HG02610 (cell line): ENCODE measurements at regions not wholly inside any gene's neighbourhood (a gene's known extent, or its start where the extent isn't known, plus 50 kb on each side); places are given as distances from the start of the nearest gene placed in this dataset.
"Not testable (repeated sequence)": the region's sequence is repeated elsewhere in the genome, so short reads cannot be mapped to it uniquely, and the experiment has no call there.

ENCODE experiments used
- ATAC-seq: cut with Tn5 transposase; IDR thresholded peaks from one replicate; pipeline ENCODE4 v1.9.1; 2021; ENCODE audit warnings: mild to moderate bottlenecking, moderate library complexity; ENCODE audit not compliant: unreplicated experiment

DNA sequence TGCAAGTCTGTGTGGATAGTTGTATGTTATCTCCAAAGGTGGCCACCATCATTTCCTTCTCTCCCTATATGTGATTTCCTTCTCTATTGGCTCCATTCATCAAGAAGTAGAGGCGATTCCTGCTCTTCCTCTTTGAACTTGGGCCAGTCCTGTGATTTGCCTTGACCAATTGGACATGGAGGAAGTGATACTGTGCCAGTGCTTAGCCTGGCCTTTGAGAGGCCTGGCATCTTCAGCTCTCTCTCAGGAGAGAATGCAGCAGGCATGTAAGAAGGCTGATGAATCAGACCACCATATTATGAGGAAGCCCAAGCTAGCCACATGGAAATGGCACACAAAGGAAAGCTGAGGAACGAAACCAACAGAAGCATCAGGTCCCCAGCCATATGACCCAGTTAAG is 195.0 kb upstream of the SVIL start:
- ATAC-seq: no peak

DNA sequence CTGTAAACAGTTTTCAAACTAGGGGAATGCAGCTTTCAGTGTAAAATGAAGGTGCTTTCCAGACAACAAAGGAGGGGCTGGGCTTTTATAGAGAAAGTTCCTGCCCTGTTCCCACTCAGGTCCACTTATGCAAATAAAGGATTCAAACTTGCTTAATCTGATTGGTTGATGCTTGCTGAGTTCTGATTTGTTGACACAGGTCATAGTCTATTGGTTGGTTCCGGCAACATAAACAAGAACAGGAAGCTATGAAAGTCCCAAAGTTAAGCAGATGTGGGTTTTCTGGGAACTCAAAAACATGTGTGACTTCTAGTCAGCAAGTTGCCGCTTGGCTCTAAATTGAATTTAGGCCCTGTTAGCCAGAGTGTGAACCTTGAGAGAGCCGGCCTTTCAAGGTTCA is 194.2 kb upstream of the SVIL start:
- no peak for ATAC-seq

DNA sequence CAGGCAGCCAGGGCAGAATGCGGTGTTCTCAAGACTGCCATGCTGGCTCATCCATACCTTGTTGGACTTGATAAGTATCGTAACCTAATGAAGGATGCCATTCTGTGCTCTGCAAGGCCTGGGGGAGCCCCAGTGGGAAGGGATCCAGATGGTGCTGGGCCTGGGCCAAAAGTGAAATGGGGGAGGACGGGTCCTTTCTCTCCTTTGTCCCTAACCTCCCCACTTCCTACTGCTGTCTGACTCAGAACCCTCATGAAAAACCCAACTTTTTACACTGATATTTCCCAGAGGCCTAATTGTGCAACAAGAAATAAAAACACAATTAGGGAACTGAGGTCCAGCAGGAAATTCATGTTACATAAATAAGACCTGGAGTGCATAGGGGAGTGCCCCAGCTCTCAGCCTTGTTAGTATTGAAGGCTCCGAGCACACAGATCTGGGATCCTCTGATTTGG is 193.7 kb upstream of the SVIL start:
- ATAC-seq: no peak

DNA sequence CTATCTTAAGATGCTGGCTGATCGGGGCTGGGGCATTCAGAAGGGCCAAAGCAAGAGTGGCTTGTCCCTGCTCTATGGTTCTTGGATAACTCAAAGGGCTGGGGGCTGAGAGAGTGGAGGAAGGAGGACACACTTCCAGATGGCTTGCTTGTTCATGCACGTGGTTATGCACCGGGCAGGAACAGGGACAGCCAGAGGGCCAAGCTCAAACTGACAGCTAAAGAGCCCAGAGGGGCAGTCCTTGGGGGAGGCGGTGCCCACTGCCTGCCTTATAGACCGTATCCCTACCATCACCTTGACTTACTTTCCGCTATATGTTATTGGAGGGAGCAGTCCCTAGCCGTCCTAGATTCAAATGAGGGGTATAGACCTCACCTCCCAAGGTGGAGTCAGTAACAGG is 192.7 kb upstream of the SVIL start:
- no peak for ATAC-seq

DNA sequence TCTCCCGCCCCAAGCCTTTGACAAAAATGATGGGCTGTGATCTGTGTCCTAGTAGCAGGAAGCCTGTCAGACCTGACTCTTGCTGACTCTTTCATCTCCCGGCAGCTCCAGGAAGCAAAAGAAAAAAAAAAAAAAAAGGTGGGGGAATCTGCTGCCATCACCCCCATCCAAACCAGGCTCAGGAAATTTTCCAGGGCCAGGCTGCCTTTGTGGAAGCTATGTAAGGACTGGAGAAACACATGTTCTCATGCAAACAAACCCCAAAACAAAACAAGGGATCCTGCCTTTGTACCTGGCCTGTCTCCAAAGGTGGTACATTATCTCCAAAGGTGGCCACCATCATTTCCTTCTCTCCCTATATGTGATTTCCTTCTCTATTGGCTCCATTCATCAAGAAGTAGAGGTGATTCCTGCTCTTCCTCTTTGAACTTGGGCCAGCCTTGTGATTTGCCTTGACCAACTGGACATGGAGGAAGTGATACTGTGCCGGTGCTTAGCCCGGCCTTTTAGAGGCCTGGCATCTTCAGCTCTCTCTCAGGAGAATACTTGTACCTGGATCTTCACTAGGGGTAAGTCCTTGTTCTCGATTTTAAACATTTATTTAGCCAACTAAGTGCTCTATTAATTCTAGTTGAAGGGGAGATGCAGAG is 192.2 kb upstream of the SVIL start:
- no peak for ATAC-seq

DNA sequence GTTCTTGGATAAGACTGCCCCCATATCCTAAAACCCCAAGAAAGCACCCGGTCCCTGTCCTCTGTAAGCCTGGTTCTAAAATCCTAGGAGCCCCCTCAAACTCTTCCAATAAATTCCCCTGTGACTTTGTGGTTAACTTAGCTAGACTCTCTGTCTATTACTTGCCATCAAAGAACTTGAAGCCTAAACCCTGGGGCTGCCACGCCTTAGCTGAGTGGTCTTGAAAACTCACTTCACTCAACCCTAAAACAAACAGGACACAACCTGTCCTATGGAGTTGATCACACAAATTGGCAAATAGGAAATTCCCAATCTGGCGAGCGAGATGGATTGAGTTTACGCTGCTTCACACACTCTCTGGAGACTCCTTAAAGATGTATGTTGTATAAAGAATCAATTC is 191.4 kb upstream of the SVIL start:
- no peak for ATAC-seq

DNA sequence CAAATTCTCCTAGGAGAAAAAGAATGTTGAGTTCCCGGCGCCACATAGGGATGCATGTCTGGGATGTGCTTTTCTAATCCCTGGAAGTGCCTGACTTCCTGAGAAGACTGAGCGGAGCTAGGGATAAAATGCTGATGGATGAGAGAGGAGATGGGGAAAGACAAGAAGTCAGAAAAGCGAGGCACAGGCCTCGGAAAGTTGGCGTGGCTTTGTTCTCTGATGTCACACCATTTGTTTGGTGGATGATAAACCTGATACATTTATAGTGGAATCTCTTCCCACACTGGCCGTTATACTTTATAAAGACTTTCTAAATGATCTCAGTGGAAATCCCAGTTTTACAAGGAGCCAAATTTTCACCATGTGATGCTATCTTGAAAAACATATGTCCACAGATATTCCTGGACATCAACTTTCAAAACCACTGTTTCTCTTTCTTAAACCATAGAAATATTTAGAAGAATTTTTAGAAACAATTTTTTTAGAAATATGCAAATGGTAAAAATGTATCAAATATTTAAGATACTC is 188.8 kb upstream of the SVIL start:
- ATAC-seq: no peak

DNA sequence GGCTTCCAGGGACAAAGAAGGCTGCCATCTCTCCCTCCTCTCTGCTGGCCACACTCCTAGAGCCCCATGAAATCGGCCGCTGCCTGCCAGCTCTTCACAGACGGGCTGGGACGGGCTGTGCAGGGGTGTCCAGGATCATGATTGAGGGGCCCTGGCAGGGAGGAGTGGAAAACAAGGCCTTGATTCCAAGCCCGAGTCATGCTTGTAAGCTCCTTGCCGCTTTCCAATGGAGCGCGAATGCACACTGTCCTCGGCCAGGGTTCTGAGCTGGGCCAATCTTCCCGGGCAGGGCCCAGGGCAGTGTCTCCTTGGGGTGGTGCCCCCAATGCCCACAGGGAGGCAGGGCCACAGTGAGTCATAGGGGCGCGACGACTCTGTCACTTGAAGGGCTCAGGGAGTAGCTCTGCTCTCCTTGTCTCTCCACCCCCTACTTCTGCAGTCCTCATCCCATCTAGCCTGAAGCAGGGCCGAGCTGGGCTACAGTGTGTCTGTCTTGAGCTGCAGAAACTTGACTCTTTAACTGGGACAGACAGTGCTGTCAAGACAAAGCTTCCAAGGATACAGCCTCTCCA is 186.2 kb upstream of the SVIL start:
- ATAC-seq: no peak

DNA sequence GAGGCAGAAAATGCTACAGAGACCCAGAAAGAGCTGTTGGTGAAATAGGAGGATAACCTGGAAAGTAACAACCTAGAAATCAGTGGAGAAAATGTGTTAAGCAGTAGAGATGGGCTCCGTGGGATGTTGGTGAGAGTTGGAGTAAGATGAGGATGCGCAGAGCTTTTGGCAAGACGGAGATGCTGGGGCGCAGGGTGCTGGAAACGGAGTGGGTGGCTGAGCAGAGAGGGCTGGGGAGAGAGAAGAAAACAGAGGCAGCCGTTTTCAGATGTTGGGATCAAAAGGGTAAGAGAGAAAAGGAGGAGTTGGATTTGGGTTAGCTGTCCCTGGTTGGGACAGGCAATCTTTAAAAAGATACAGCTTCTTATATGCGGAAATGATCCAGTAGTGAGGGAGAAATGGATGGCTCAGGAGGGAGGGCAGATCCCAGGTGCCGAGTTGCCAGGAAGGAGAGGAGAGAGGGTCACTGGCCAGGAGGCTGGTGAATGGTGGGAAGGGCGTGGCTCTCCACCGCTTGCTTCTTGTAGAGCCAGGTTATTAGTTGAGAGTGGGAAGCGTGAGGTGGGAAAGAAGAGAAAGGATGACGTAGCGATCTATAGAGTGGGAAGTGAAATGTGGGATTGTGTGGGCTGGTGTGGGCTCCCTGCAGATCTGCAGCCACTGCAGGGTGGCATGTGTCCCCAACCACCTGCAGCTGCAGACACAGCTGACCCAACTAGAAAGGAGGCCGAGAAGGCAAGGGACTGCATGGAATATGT is 182.2 kb upstream of the SVIL start:
- ATAC-seq: no peak

DNA sequence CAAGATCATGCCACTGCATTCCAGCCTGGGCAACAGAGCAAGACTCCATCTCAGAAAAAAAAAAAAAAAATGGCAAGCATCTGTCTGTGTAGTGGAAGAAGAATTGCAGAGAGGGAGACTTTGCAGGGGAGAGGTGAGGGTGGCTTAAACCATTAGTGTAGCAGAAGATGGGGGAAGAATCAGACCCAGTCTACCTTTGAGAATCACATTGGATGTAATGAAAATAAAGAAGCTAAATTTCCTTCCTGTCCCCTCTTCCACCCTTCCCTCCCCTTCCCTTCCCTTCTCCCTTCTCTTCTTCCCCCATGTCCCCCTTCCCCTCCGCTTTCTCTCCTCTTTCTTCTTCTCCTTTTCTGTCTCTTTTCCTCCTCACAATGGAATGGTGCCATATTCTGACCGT is 180.8 kb upstream of the SVIL start:
- ATAC-seq: no peak

DNA sequence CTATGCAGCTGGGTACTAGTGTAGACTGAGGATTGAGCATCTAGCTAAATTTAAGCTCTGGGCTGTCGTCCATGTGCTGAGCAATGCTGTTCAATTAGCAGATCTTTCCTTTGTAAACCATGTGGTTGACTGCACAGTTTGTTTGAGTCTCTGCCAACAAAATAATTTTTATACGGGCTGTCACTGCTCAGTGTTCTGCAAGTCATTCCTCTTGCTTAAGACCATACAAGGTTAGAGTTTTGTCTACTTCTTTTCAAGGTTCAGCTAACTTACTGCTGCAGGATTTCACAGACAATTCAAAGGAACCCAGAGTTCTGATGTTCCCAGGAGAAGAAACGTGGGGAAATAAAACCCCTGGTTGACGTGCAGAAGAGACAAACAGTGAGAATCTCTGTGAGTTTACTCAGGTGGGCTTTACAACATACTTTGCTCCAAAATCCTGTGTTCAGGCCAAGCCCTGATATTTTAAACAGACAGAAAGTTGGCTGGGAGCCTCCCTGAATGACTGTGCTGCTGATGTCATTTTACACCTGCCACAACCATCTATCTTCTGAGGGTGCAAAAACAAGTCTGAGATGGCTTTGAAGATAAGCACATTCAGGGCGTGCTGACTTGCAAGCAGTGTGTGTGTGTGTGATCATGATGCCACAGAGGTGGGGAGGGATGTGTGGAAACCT is 177.1 kb upstream of the SVIL start:
- ATAC-seq: no peak

DNA sequence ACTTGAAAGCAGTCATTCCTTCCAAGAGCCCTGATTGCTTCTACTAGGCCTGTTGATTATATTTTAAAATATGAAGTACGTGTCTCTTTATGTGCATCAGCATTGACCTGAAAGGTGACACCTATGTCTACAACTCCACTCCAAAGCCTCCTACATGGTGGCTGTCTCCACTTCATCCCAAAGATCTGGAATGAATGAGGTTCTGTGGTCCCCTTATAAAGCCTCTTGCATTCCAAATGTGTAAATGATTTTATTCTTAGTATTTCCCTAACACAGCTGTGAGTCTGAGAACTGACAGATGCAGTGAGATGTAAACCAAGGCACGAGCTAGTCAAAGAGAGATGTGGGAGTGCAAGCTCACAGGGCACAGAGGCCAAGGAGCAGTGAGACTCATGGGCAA is 176.0 kb upstream of the SVIL start:
- ATAC-seq: no peak

DNA sequence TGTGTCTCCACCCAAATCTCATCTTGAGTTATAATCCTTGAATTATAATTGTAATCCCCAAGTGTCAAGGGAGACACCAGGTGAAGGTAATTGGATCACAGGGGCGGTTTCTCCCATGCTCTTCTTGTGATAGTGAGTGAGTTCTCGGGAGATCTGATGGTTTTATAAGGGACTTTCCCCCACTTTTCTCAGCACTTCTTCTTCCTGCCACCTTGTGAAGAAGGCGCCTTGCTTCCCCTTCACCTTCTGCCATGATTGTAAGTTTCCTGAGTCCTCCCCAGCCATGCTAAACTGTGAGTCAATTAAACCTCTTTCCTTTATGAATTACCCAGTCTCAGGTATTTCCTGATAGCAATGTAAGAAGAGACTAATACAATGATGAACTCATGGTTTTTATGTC is 175.5 kb upstream of the SVIL start:
- ATAC-seq: not testable (repeated sequence)

DNA sequence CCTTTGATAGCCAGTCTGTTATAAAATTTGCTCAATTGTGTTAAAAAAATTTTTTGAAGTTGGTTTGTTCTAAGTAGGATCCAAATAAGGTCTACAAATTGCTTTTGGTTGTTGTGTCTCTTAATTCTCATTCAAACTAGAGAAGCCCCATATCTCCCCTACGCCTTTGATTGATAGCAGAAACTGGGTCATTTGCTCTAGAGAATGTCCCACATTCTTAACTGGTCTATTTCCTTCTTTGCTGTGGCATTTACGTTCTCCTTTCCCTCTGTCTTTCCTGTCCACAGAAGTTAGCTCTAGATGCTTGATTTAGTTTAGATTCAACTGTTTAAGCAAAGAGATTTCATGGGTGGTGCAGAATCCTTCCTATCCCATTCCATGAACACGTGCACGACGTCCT is 174.6 kb upstream of the SVIL start:
- no peak for ATAC-seq

DNA sequence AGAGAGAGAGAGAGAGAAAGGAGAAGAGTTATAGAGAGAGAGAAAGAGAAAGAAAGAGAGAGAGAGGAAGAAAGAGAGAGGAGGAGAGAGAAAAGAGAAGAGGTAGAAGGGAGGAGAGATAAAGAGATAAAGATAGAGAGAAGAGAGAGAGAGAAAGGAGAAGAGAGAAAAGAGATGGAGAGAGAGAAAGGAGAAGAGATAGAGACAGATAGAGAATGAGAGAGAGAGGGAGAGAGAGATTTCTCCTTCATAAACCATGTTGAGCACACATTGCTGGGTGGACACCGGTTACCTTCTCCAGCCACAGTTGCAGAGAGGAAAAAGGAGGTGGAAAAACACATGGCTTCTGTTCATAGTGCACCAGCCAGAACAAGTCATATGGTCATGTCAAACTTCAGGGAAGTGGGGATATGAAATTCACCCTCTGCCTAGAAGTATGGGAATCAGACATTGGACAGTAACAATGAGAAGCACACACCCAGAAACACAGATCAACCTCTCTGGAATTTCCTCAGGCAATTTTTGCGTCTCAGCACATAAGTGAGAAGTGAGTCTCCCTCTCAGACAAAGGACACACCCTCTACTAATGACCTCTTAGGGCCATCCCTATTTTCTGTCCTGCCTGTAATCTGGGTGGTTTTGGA is 172.5 kb upstream of the SVIL start:
- ATAC-seq: no peak

DNA sequence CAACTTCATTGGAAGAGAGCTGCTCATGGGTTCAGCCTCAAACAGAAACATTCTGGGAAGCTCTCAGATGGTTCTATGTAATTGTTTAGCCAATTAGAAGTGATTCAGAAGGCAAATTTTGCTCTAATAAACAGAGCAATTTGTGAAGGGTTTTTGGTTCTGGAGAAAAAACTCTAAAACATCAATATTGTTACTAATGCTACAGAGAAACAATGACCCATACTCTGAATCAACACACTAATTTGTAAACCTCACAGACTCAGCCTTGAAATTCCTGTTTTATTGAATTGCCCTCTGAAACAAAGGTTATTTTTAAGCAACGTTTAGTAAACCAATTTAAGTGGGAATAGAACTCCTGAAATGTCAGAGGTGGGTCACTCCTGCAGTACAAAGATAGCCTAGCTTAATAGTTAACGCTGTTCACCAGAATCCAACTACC is 171.6 kb upstream of the SVIL start:
- ATAC-seq: no peak

DNA sequence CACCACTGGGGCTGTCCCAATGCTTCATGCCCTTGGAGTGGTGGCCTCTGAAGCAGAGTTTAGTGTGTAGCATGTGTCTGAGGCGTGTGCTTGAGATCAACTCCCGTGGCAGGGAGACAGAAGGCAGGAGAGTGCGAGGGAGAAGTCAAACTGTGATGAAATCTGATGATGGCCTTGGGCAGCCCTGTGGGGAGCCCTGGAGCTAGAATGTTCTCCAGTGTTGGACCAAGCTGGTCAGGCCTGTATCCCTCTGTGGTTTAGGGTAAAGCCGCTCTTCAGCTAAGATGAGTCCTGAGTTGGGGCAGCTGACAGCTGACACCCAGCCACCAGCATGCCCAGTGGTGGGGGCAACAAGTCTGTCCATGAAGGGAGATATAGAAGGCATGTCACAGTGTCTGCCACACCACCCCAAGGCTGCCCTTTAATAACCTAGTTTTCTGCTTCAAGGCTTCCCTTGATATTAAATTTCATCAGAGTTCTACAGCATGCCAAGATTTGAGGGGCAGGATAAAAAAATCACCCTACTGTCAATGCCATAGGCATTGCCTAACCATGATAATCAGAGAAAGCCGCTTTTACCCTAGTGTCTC is 170.5 kb upstream of the SVIL start:
- no peak for ATAC-seq

DNA sequence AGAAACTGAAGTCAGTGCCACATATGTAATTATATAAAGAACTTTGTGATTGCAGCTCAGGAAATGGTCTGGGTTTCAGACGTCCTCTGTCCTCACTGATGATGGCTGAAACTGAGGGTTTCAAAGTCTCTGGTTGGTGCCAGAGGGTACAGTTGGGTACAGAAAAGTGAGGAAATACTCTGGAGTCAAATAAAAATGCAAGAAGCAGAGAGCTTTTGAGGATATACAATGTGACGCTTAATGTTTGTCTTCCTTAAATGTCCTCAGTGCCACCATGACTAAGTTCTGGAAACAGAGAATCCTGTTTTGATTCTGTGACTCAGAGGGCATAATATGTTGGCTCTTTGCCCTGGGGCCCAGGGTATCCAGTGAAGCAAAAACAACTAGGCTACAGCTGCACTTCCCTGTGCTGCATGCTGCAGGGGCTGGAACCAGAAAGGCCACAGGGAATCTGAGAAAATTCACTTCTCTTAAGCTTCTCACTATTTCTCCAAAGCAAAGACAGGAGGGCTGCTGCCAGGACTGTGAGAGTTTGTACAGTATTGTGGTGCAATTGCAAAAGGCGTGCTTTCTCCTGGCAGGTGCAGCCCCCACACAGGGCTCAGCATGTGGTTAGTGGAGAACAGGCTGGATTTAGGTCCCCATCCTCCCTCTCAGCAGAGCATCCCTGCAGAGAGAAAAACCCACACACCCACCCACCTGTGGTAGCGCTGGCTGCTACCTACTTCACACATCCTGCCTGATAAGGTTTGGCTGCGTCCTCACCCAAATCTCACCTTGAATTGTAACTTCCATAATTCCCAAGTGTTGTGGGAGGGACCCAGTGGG is 169.5 kb upstream of the SVIL start:
- ATAC-seq: no peak

DNA sequence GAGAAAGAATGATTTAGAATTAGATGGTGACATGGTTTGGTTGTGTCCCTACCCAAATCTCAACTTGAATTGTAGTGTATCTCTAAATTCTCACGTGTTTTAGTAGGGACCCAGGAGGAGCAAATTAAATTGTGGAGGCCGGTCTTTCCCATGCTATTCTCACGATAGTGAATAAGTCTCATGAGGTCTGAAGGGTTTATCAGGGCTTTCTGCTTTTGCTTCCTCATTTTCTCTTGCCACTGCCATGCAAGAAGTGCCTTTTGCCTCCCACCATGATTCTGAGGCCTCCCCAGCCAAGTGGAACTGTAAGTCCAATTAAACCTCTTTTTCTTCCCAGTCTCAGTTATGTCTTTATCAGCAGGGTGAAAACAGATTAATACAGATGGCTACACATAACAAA is 167.4 kb upstream of the SVIL start:
- no peak for ATAC-seq
